ENCODE measurements at regions not wholly inside any gene's neighbourhood (a gene's known extent, or its start where the extent isn't known, plus 50 kb on each side); places are given as distances from the start of the nearest gene placed in this dataset.

GRCh38 chr14:97873291-97873690 is 1076.1 kb downstream of the VRK1 start:
- no peak for TF ChIP-seq CTCF (IDR thresholded peaks at IDR 0.05)
- no peak for TF ChIP-seq POLR2A (IDR thresholded peaks at IDR 0.05)
